ENCODE measurements at regions not wholly inside any gene's neighbourhood (a gene's known extent, or its start where the extent isn't known, plus 50 kb on each side); places are given as distances from the start of the nearest gene placed in this dataset.

DNA sequence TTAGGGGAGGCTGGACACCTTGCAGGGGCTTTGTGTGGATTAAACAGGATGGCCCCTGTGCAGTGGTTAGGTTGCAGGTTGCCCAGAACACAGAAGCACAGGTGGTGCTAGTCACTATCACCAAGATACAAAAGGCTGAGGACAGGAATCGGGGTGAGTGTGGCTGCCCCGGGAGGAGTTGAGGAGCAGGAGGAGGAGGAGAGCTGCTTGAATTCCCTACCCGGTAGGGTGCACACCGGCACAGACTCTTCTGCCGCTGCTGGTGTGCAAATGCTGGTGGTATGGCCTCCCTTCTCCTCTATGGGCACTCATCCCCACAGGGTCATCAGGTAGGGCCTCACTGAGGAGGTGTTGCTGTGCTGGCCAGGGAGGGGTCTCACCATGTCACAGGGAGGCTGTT lies 67.5 kb upstream of the SMAD6 start:
- no peak for DNase-seq
- CTCF ChIA-PET = interaction anchor here (1.7 kb wide), 1 partner anchor 16 kb away, joined by 6 read pairs; no protein-coding TSS in a partner anchor
- Histone ChIP-seq H3K36me3 (replicated peaks in 1 of 2; ENCODE audit: control insufficient read depth in 1 of 2, insufficient read depth in 2 of 2, low read length in 1 of 2) (no peaks in the 10 kb centered on the region), H3K27me3 (ENCODE audit: insufficient read depth) (no peaks in the 10 kb centered on the region), H3K9me3 (no peaks in the 10 kb centered on the region), H2AFZ (ENCODE audit: low read depth) (no peak overlapping the region), H3K27ac (ENCODE audit: low read depth in 2 of 2, low read length in 1 of 2) (no peak overlapping the region), H3K4me1 (ENCODE audit: control insufficient read depth in 1 of 2, insufficient read depth in 2 of 2, low read depth in 1 of 2, low read length in 1 of 2) (peaks cover 0 to 41% of the 10 kb centered on the region in 2 experiments; a peak in 2 of 4 replicates), H3K4me3 (ENCODE audit: low read depth in 2 of 2, low read length in 1 of 2) (no peak overlapping the region), H3K79me2 (ENCODE audit: insufficient read depth) (no peaks in the 10 kb centered on the region), H3K9me2 (no peaks in the 10 kb centered on the region), H3K9ac (no peak overlapping the region), H4K20me1 (ENCODE audit: insufficient read depth) (no peaks in the 10 kb centered on the region), H3F3A (replicated peaks; ENCODE audit: insufficient read depth) (no peaks in the 10 kb centered on the region), H3K4me2 (no peak overlapping the region)
- POLR2A ChIA-PET = no interaction called here
- 92% methylated on average over 5 of the region's 5 CpGs for WGBS (ENCODE audit: low lambda C conversion rate)
- TF ChIP-seq MEF2A (IDR thresholded peaks at IDR 0.05; ENCODE audit: borderline replicate concordance, low read depth) = no peak
- TF ChIP-seq YY1 (IDR thresholded peaks at IDR 0.05; ENCODE audit: low read depth) = no peak
- no peak for TF ChIP-seq FOSL2 (IDR thresholded peaks at IDR 0.05; ENCODE audit: borderline replicate concordance, low read depth)
- no peak for TF ChIP-seq NFIC (IDR thresholded peaks at IDR 0.05; ENCODE audit: borderline replicate concordance)
- no peak for TF ChIP-seq REST (IDR thresholded peaks at IDR 0.05; ENCODE audit: low read depth, low read length)

DNA sequence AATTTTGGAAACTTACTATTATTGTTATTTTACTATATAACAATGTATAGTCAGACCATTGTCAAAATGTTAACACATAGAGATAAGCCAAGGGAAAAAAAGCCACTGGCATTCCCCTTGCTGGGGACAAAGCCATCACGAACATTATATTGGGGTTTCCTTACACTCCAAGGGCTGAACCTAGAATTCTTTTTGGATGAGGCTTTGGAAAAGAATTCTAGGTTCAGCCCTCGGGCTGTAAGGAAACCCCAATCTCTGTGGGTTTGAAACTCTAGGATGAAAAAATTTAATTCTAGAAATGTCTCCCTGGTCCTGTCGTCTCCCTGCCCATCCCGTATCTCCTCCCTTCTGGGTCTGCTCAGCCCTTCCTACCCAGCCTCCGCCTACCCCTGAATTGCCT lies 67.0 kb upstream of the SMAD6 start:
- Histone ChIP-seq H3K4me1 (ENCODE audit: control insufficient read depth in 1 of 2, insufficient read depth in 2 of 2, low read depth in 1 of 2, low read length in 1 of 2) (peaks cover 0 to 41% of the 10 kb centered on the region in 2 experiments; a peak in 2 of 4 replicates), H3K27me3 (ENCODE audit: insufficient read depth) (no peaks in the 10 kb centered on the region), H3K9ac (no peak overlapping the region), H3K4me2 (no peak overlapping the region), H3K9me3 (no peaks in the 10 kb centered on the region), H3K36me3 (replicated peaks in 1 of 2; ENCODE audit: control insufficient read depth in 1 of 2, insufficient read depth in 2 of 2, low read length in 1 of 2) (no peaks in the 10 kb centered on the region), H4K20me1 (ENCODE audit: insufficient read depth) (no peaks in the 10 kb centered on the region), H3F3A (replicated peaks; ENCODE audit: insufficient read depth) (no peaks in the 10 kb centered on the region), H3K79me2 (ENCODE audit: insufficient read depth) (no peaks in the 10 kb centered on the region), H3K9me2 (no peaks in the 10 kb centered on the region), H2AFZ (ENCODE audit: low read depth) (no peak overlapping the region), H3K27ac (ENCODE audit: low read depth in 2 of 2, low read length in 1 of 2) (no peak overlapping the region), H3K4me3 (ENCODE audit: low read depth in 2 of 2, low read length in 1 of 2) (no peak overlapping the region)
- DNase-seq = no peak
- TF ChIP-seq CTCF (IDR thresholded peaks at IDR 0.05) (no peak), TAF1 (IDR thresholded peaks at IDR 0.05; ENCODE audit: borderline replicate concordance, low read depth, low read length) (no peak), NRF1 (IDR thresholded peaks at IDR 0.05; ENCODE audit: low read depth, low read length) (no peak), GABPA (IDR thresholded peaks at IDR 0.05; ENCODE audit: low read depth) (no peak), USF2 (IDR thresholded peaks at IDR 0.05; ENCODE audit: borderline replicate concordance, low read depth, low read length) (no peak), SIN3A (IDR thresholded peaks at IDR 0.05; ENCODE audit: borderline replicate concordance, low read depth, low read length) (no peak), PBX3 (IDR thresholded peaks at IDR 0.05) (no peak), NFIC (IDR thresholded peaks at IDR 0.05; ENCODE audit: borderline replicate concordance) (no peak), YY1 (IDR thresholded peaks at IDR 0.05; ENCODE audit: low read depth) (no peak), RFX5 (IDR thresholded peaks at IDR 0.05; ENCODE audit: low read length) (no peak), ELF1 (IDR thresholded peaks at IDR 0.05) (no peak)
- TF ChIP-seq, protein P1, sequence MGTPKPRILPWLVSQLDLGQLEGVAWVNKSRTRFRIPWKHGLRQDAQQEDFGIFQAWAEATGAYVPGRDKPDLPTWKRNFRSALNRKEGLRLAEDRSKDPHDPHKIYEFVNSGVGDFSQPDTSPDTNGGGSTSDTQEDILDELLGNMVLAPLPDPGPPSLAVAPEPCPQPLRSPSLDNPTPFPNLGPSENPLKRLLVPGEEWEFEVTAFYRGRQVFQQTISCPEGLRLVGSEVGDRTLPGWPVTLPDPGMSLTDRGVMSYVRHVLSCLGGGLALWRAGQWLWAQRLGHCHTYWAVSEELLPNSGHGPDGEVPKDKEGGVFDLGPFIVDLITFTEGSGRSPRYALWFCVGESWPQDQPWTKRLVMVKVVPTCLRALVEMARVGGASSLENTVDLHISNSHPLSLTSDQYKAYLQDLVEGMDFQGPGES (IDR thresholded peaks at IDR 0.05; ENCODE audit: low read depth, low read length) = no peak
- 85% methylated on average over 5 of the region's 5 CpGs for WGBS (ENCODE audit: low lambda C conversion rate)
- POLR2A ChIA-PET = no interaction called here
- CTCF ChIA-PET = interaction anchor here (1.0 to 1.7 kb wide), 2 partner anchors 16 to 21 kb away, joined by 3 to 6 read pairs; no protein-coding TSS in a partner anchor

Measured in SK-N-SH (cell line).